ENCODE measurements at regions not wholly inside any gene's neighbourhood (a gene's known extent, or its start where the extent isn't known, plus 50 kb on each side); places are given as distances from the start of the nearest gene placed in this dataset.
"Not testable (repeated sequence)": the region's sequence is repeated elsewhere in the genome, so short reads cannot be mapped to it uniquely, and the experiment has no call there.

GRCh38 chr21:35840949-35841348 is 219.4 kb downstream of the SETD4 start:
- DNase-seq: no peak

- peak; percentile 21 to 54 for DNase-seq
Observed at GRCh38 chr21:35840197-35840799, 220.0 kb downstream of the SETD4 start.

- no peak for DNase-seq
Observed at GRCh38 chr21:35838987-35839763, 221.2 kb downstream of the SETD4 start.

- no peak for DNase-seq
Observed at GRCh38 chr21:35838350-35838749, 222.0 kb downstream of the SETD4 start.

- no peak for DNase-seq
Observed at GRCh38 chr21:35833991-35834390, 226.3 kb downstream of the SETD4 start.

- no peak for DNase-seq
Observed at GRCh38 chr21:35833388-35833787, 226.9 kb downstream of the SETD4 start.

GRCh38 chr21:35831230-35831629 is 229.1 kb downstream of the SETD4 start:
- no peak for DNase-seq

- DNase-seq: no peak
Observed at GRCh38 chr21:35829067-35829466, 231.3 kb downstream of the SETD4 start.

GRCh38 chr21:35828161-35828560 is 232.2 kb downstream of the SETD4 start:
- DNase-seq: no peak

GRCh38 chr21:35827004-35827403 is 233.3 kb downstream of the SETD4 start:
- DNase-seq: no peak

GRCh38 chr21:35825370-35826353 is 234.7 kb downstream of the SETD4 start:
- DNase-seq: no peak

- DNase-seq: no peak
Observed at GRCh38 chr21:35824136-35824535, 236.2 kb downstream of the SETD4 start.

- DNase-seq: no peak
Observed at GRCh38 chr21:35819134-35819533, 241.2 kb downstream of the SETD4 start.

GRCh38 chr21:35818597-35818996 is 241.7 kb downstream of the SETD4 start:
- no peak for DNase-seq

- DNase-seq: no peak
Observed at GRCh38 chr21:35814858-35815619, 245.3 kb downstream of the SETD4 start.

- DNase-seq: no peak
Observed at GRCh38 chr21:35812679-35813078, 247.6 kb downstream of the SETD4 start.

- no peak for DNase-seq
Observed at GRCh38 chr21:35811191-35811806, 249.0 kb downstream of the SETD4 start.

GRCh38 chr21:35810431-35810970 is 249.8 kb downstream of the SETD4 start:
- no peak for DNase-seq

- no peak for DNase-seq
Observed at GRCh38 chr21:35801391-35801790, 258.9 kb downstream of the SETD4 start.

- not testable (repeated sequence) for DNase-seq
Observed at GRCh38 chr21:35800796-35801385, 259.4 kb downstream of the SETD4 start.

GRCh38 chr21:35796844-35797243 is 263.5 kb downstream of the SETD4 start:
- DNase-seq: no peak
